Endothelial cell of umbilical vein (primary cell): ENCODE measurements at regions not wholly inside any gene's neighbourhood (a gene's known extent, or its start where the extent isn't known, plus 50 kb on each side); places are given as distances from the start of the nearest gene placed in this dataset.

Experiments
- BruUV-seq: library from RNA; stranded (reverse); fragments of 400-500 nt; replicated peaks from 2 replicates; lab custom pipeline; 2021; lab: Mats Ljungman, UMichigan
- CTCF ChIA-PET: fragments of 300-600, 350-600 bp; sonication (Branson Sonifier 250); formaldehyde crosslinking; loops from one replicate; lab custom pipeline; 2021; ENCODE audit warnings: antibody characterized with exemption, inconsistent platforms; lab: Charles Lee
- POLR2A ChIA-PET: fragments of 300-600, 350-600 bp; sonication (Branson Sonifier 250); formaldehyde crosslinking; loops from one replicate; lab custom pipeline; 2021; ENCODE audit warnings: antibody characterized with exemption, inconsistent platforms; lab: Charles Lee
- DNase-seq: peaks from one replicate; pipeline ENCODE4 v3.0.0-alpha.2; 2011; ENCODE audit warnings: low read depth, low spot score
- FAIRE-seq: peaks from 2 replicates; lab custom pipeline; 2011; peaks lifted over from hg19 to GRCh38; lab: Jason Lieb, UNC
- H2AFZ ChIP-seq: 2 replicates; pipeline ENCODE4 v1.6.0; 2012; ENCODE audit warnings: low read depth, low read length, control low read depth, inconsistent platforms
- H3K27ac ChIP-seq: 2 replicates; pipeline ENCODE4 v1.5.1; 2011; ENCODE audit warnings: low read depth, mild to moderate bottlenecking, control low read depth, low read length, moderate library complexity; ENCODE audit not compliant: insufficient read depth
- H3K27me3 ChIP-seq, 2 experiments: 2 replicates each; pipeline versions ENCODE4 v1.6.0 to v1.6.1; 2011; ENCODE audit warnings: low read length in 2 of 2, mixed read lengths in 1 of 2; ENCODE audit not compliant: control insufficient read depth in 2 of 2, insufficient read depth in 2 of 2
- H3K36me3 ChIP-seq, 2 experiments: 2 replicates in 1 of 2; 3 replicates in 1 of 2; pipeline ENCODE4 v1.5.1; 2011; ENCODE audit warnings: low read length in 2 of 2, mild to moderate bottlenecking in 1 of 2, moderate library complexity in 1 of 2; ENCODE audit not compliant: control insufficient read depth in 2 of 2, insufficient read depth in 2 of 2; ENCODE audit errors: extremely low read depth in 1 of 2
- H3K4me1 ChIP-seq: 3 replicates; pipeline ENCODE4 v1.5.1; 2011; ENCODE audit warnings: mild to moderate bottlenecking, low read length; ENCODE audit not compliant: control insufficient read depth, insufficient read depth; ENCODE audit errors: extremely low read depth
- H3K4me2 ChIP-seq: 2 replicates; pipeline ENCODE4 v1.6.1; 2011; ENCODE audit warnings: low read length, control low read depth, mixed read lengths; ENCODE audit not compliant: insufficient read depth
- H3K4me3 ChIP-seq, 3 experiments: fragments of 200-600 bp in 1 of 3; sonication (generic), shearing (Covaris generic) in 1 of 3; replicated peaks in 1 of 3; 2 replicates each; pipeline ENCODE4 v1.5.1; 2011 to 2016; ENCODE audit warnings: control low read depth in 3 of 3, low read length in 3 of 3, mild to moderate bottlenecking in 2 of 3, inconsistent platforms in 1 of 3, low read depth in 1 of 3, moderate library complexity in 1 of 3; ENCODE audit not compliant: insufficient read depth in 1 of 3
- H3K79me2 ChIP-seq: 2 replicates; pipeline ENCODE4 v1.6.0; 2012; ENCODE audit warnings: low read length, inconsistent platforms; ENCODE audit not compliant: control insufficient read depth, insufficient read depth
- H3K9ac ChIP-seq: replicated peaks from 2 replicates; pipeline ENCODE3; 2011; ENCODE audit warnings: low read length, control low read depth; ENCODE audit not compliant: insufficient read depth; ENCODE audit errors: extremely low read depth
- H3K9me1 ChIP-seq: replicated peaks from 3 replicates; pipeline ENCODE4 v1.6.0; 2011; ENCODE audit warnings: mild to moderate bottlenecking, low read length; ENCODE audit not compliant: control insufficient read depth, insufficient read depth; ENCODE audit errors: extremely low read depth
- H3K9me3 ChIP-seq: replicated peaks from 2 replicates; pipeline ENCODE4 v1.5.1; 2012; ENCODE audit warnings: low read length, inconsistent platforms; ENCODE audit not compliant: control insufficient read depth, insufficient read depth
- H4K20me1 ChIP-seq: replicated peaks from 2 replicates; pipeline ENCODE3; 2011; ENCODE audit warnings: mild to moderate bottlenecking, low read length; ENCODE audit not compliant: control insufficient read depth, insufficient read depth; ENCODE audit errors: extremely low read depth
- CTCF ChIP-seq, 2 donors: IDR thresholded peaks; 1 replicate in 1 of 2; 2 replicates in 1 of 2; pipeline ENCODE4 v1.5.1; 2011; ENCODE audit warnings: low read length in 2 of 2, mild to moderate bottlenecking in 2 of 2, moderate library complexity in 2 of 2, control low read depth in 1 of 2, inconsistent platforms in 1 of 2, low read depth in 1 of 2; ENCODE audit not compliant: insufficient read depth in 1 of 2; ENCODE audit errors: extremely low read depth in 1 of 2
- FOS ChIP-seq: IDR thresholded peaks from 2 replicates; pipeline ENCODE4 v1.6.1; 2011; ENCODE audit warnings: mild to moderate bottlenecking, low read length, moderate library complexity, borderline replicate concordance; ENCODE audit not compliant: insufficient read depth
- GATA2 ChIP-seq: IDR thresholded peaks from 2 replicates; pipeline ENCODE4 v1.7.0; 2011; ENCODE audit warnings: low read depth, mild to moderate bottlenecking, moderate library complexity, mixed read lengths, low read length; ENCODE audit not compliant: insufficient read length, insufficient read depth
- JUN ChIP-seq: IDR thresholded peaks from 2 replicates; pipeline ENCODE4 v1.6.1; 2011; ENCODE audit warnings: borderline replicate concordance, low read depth; ENCODE audit not compliant: insufficient read length, insufficient read depth
- MAX ChIP-seq: IDR thresholded peaks from 2 replicates; pipeline ENCODE4 v1.6.1; 2011; ENCODE audit not compliant: insufficient read depth, insufficient read length
- MYC ChIP-seq: IDR thresholded peaks from one replicate; pipeline ENCODE4 v1.6.1; 2011; ENCODE audit warnings: mild to moderate bottlenecking, low read depth, low read length
- POLR2A ChIP-seq: IDR thresholded peaks from 2 replicates; pipeline ENCODE4 v1.6.1; 2012; ENCODE audit warnings: low read depth, mild to moderate bottlenecking, control low read depth, low read length
- POLR2AphosphoS5 ChIP-seq: IDR thresholded peaks from 2 replicates; pipeline ENCODE4 v1.6.1; 2012; ENCODE audit warnings: low read depth, mild to moderate bottlenecking, control low read depth, low read length, moderate library complexity; ENCODE audit not compliant: insufficient read depth
- dilution Hi-C: fragments of 300-500 bp; cut with MboI; formaldehyde crosslinking; loops from one replicate; pipeline ENCODE4 v1.15.0; 2019; ENCODE audit warnings: low sequenced_read_pairs; ENCODE audit not compliant: extremely low pct_ligation_motif_present
- intact Hi-C: fragments of 100-400 bp; cut with micrococcal nuclease; formaldehyde crosslinking; loops from one replicate; pipeline ENCODE4 v1.10.0; 2022

- POLR2A ChIA-PET: no interaction called here
- FAIRE-seq: no peak
- intact Hi-C loops (no loop called here), dilution Hi-C loops (no loop called here)
- peak overlapping the region; percentile 80 for H3K27ac ChIP-seq
- H2AFZ ChIP-seq: no peak overlapping the region
- H4K20me1 ChIP-seq: no peaks in the 10 kb centered on the region
- H3K9me1 ChIP-seq: no peaks in the 10 kb centered on the region
- no peak overlapping the region for H3K4me2 ChIP-seq
- DNase-seq: no peak
- no peak overlapping the region for H3K9ac ChIP-seq
- no peaks in the 10 kb centered on the region for H3K79me2 ChIP-seq
- no peaks in the 10 kb centered on the region for H3K9me3 ChIP-seq
- no TSS peak for BruUV-seq
- CTCF ChIA-PET: no interaction called here
- H3K36me3 ChIP-seq: no peaks in the 10 kb centered on the region
- no peaks in the 10 kb centered on the region for H3K27me3 ChIP-seq
- TF ChIP-seq CTCF (IDR thresholded peaks at IDR 0.05; ENCODE audit: extremely low read depth in 1 of 2, insufficient read depth in 1 of 2, low read depth in 1 of 2, low read length in 2 of 2) (no peak), JUN (no peak), FOS (no peak), POLR2AphosphoS5 (no peak)
- no peak overlapping the region for H3K4me3 ChIP-seq
- H3K4me1 ChIP-seq: peaks cover 25% of the 10 kb centered on the region
These were observed 67.6 kb upstream of the TFEC start for GRCh38 chr7:116098175-116098574.

- Histone ChIP-seq H3K4me2 (peak overlapping the region; percentile 41), H3K4me3 (no peak overlapping the region), H3K36me3 (no peaks in the 10 kb centered on the region), H3K27ac (no peak overlapping the region), H3K4me1 (peaks cover 25% of the 10 kb centered on the region), H4K20me1 (no peaks in the 10 kb centered on the region), H3K79me2 (no peaks in the 10 kb centered on the region), H3K9me1 (no peaks in the 10 kb centered on the region), H3K9ac (no peak overlapping the region), H3K9me3 (no peaks in the 10 kb centered on the region), H2AFZ (peak overlapping the region; percentile 35), H3K27me3 (no peaks in the 10 kb centered on the region)
- FAIRE-seq (no peak), DNase-seq (peak; percentile 23)
- BruUV-seq: no TSS peak
- ChIA-PET POLR2A (no interaction called here), CTCF (interaction anchor here (1.0 to 1.2 kb wide), 2 partner anchors 15 to 16 kb away, joined by 3 read pairs; no protein-coding TSS in a partner anchor)
- TF ChIP-seq JUN (no peak), GATA2 (peak; percentile 70), CTCF (IDR thresholded peaks at IDR 0.05; ENCODE audit: extremely low read depth in 1 of 2, insufficient read depth in 1 of 2, low read depth in 1 of 2, low read length in 2 of 2) (no peak), MYC (no peak), MAX (no peak), POLR2A (no peak)
- intact Hi-C loops: no loop called here
- dilution Hi-C loops: no loop called here
These were observed 70.1 kb upstream of the TFEC start for GRCh38 chr7:116100626-116101025.
